HG03139 (cell line): ENCODE measurements at regions not wholly inside any gene's neighbourhood (a gene's known extent, or its start where the extent isn't known, plus 50 kb on each side); places are given as distances from the start of the nearest gene placed in this dataset.
"Not testable (repeated sequence)": the region's sequence is repeated elsewhere in the genome, so short reads cannot be mapped to it uniquely, and the experiment has no call there.

Experiments
- ATAC-seq: cut with Tn5 transposase; IDR thresholded peaks from one replicate; pipeline ENCODE4 v1.9.1; 2021; ENCODE audit not compliant: unreplicated experiment

GRCh38 chr4:108415389-108415788, 205.0 kb upstream of the RPL34 start:
- ATAC-seq: no peak

DNA sequence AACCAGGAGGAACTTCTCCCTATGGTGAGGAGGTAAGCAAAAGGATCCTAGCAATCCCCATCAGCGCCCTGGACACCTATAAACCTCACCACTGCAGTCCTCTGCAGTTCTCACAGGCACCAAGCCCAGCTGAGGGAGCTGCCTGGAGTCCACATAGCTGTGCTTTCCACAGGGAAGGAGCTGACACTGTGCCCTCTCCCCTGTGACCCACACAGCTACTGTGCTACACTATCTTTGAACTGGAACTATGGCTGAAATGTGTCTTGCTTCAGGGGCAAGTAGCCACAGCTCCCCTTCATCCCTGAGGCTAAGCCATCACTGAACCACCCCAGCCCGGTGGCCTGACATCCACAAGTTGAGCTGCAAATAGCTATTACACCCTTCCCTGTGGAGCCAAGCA, 208.5 kb upstream of the RPL34 start:
- ATAC-seq: no peak

- ATAC-seq: not testable (repeated sequence)
These were observed 210.7 kb upstream of the RPL34 start for GRCh38 chr4:108409691-108410090.

DNA sequence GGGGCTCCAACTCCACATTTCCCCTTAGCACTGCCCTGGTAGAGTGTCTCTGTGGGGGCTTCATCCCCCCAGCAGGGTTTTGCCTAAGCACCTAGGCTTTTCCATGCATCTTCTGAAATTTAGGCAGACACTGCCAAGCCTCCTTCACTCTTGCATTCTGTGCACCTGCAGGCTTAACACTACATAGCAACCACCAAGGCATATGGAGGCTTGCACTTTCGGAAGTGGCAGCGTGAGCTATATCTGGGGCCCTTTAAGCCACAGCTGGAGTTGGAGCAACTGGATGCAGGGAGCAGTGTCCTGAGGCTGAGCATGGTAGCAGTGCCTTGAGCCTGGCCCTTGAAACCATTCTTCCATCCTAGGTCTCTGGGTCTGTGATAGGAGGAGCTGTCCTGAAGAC, 214.8 kb upstream of the RPL34 start:
- ATAC-seq: no peak

- ATAC-seq: no peak
These were observed 220.1 kb upstream of the RPL34 start for GRCh38 chr4:108400309-108400708.

- ATAC-seq: no peak
These were observed 220.6 kb upstream of the RPL34 start for GRCh38 chr4:108399610-108400265.

DNA sequence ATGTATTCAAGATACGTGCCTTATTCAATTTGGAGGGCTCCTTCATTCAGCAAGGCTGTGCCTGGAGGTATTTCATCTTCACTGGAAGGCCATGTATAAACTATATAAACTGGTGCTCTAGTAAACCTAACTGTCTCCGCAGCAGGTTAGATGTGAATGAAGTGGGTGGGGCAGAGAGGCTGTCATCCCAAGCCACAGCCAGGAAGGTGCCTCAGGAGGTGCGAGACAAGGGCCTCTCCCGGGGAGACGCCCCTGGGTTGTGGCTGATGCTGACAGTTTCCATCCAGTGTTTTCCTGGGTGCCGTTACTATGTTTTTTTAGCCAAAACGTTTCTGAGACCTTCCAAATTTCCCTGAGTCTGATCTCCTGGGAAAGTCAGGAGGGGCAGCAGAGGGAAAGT, 221.5 kb upstream of the RPL34 start:
- ATAC-seq: no peak

GRCh38 chr4:108398316-108398715, 222.1 kb upstream of the RPL34 start:
- no peak for ATAC-seq

GRCh38 chr4:108397850-108398249, 222.5 kb upstream of the RPL34 start:
- no peak for ATAC-seq

GRCh38 chr4:108396900-108397497, 223.4 kb upstream of the RPL34 start:
- no peak for ATAC-seq

- ATAC-seq: no peak
These were observed 224.6 kb upstream of the RPL34 start for GRCh38 chr4:108395786-108396185.

GRCh38 chr4:108393890-108394472, 225.2 kb upstream of the LEF1 start:
- ATAC-seq: no peak

- ATAC-seq: no peak
These were observed 223.1 kb upstream of the LEF1 start for GRCh38 chr4:108391701-108392455.

GRCh38 chr4:108385076-108385475, 216.3 kb upstream of the LEF1 start:
- ATAC-seq: no peak

- ATAC-seq: no peak
These were observed 215.8 kb upstream of the LEF1 start for GRCh38 chr4:108384544-108384943.

DNA sequence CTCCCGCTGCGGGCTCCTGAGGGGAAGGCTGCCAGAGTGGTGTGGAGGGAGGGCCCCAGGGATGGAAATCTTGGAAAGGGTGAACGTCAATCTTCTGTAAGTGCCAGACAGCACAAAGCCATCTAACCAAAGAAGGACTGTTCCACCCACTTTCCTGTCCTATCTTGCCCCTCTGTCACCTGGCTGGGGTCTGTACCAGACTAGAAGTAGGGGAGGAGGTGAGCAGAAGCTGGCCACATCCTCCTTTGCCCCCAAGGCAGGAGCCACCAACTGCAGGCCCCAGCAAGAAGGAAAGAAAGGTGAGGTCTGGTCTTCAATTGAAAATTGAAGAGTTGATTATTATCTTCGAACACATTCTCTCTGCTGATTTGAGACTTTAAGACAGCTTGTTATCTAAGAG, 214.4 kb upstream of the LEF1 start:
- ATAC-seq: no peak

- no peak for ATAC-seq
These were observed 214.0 kb upstream of the LEF1 start for GRCh38 chr4:108382751-108383150.

DNA sequence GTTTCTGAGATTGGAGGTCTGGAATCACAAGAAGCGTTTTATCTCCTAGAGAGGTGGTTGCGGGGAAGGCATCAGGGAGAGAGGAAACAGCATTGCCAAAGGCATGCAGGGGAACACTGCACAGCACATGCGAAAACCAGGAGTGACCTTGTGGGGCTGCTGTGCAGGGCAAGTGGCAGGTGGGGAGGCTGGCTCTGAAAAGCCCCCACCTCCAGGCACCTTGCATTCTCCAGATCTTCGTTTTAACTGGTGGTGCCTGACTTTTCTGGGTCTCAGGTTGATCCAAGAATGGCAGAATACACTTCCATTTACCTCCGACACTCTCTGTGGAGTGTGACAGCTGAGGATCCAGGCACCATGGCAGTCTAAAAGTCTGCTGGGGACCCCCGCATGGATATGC, 209.4 kb upstream of the LEF1 start:
- ATAC-seq: no peak

DNA sequence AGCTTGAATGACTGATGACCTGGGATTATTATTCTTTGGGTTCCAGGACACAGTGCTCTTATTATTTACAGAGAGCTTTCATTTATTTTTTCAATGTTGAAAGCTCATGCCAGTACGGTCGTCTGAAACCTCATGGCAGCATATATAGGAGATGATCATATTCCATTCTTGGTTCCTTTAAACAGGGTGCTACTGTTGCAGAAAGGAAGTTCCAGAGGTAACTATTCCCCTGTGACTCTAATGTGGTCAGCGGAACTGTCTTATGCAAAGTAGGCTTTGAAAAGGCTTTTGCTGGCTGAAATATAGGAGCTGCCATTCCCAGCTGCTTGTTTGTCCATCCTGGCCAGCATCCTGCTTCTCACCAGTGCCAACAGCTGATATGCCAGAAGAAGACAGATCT, 208.3 kb upstream of the LEF1 start:
- ATAC-seq: no peak

- ATAC-seq: no peak
These were observed 206.7 kb upstream of the LEF1 start for GRCh38 chr4:108375434-108375833.

GRCh38 chr4:108372681-108373080, 203.9 kb upstream of the LEF1 start:
- no peak for ATAC-seq

DNA sequence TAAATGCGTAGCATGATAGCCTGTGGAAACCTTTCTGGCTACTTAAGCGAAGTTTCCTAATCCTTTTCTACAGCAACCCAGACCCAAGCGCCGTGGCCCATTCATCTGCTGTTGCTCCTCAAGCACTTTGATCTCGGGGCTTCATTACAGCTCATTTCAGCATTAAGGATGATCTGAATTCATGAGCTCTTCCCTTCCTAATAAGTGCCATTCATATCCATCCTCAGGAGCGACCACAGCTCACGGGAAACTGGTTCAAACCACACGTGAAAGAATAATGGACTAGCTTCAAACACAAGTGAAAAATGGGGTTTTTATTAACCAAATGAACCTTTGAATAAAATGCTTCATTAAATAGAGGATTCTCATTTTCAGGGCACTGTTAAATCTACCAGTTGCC, 202.6 kb upstream of the LEF1 start:
- no peak for ATAC-seq
